ENCODE measurements at regions not wholly inside any gene's neighbourhood (a gene's known extent, or its start where the extent isn't known, plus 50 kb on each side); places are given as distances from the start of the nearest gene placed in this dataset.

- TF ChIP-seq, protein P1, sequence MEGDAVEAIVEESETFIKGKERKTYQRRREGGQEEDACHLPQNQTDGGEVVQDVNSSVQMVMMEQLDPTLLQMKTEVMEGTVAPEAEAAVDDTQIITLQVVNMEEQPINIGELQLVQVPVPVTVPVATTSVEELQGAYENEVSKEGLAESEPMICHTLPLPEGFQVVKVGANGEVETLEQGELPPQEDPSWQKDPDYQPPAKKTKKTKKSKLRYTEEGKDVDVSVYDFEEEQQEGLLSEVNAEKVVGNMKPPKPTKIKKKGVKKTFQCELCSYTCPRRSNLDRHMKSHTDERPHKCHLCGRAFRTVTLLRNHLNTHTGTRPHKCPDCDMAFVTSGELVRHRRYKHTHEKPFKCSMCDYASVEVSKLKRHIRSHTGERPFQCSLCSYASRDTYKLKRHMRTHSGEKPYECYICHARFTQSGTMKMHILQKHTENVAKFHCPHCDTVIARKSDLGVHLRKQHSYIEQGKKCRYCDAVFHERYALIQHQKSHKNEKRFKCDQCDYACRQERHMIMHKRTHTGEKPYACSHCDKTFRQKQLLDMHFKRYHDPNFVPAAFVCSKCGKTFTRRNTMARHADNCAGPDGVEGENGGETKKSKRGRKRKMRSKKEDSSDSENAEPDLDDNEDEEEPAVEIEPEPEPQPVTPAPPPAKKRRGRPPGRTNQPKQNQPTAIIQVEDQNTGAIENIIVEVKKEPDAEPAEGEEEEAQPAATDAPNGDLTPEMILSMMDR (IDR thresholded peaks at IDR 0.05) = no peak
- no peak for TF ChIP-seq POLR2A (IDR thresholded peaks at IDR 0.05)
Observed at GRCh38 chr6:11478586-11478985, 59.0 kb upstream of the TMEM170B start.

Measured in lower leg skin (tissue), 3 donors.